GM18498 (cell line): ENCODE measurements at regions not wholly inside any gene's neighbourhood (a gene's known extent, or its start where the extent isn't known, plus 50 kb on each side); places are given as distances from the start of the nearest gene placed in this dataset.
"Not testable (repeated sequence)": the region's sequence is repeated elsewhere in the genome, so short reads cannot be mapped to it uniquely, and the experiment has no call there.

ENCODE experiments used
- ATAC-seq: cut with Tn5 transposase; IDR thresholded peaks from one replicate; pipeline ENCODE4 v1.9.1; 2021; ENCODE audit warnings: mild to moderate bottlenecking, moderate library complexity; ENCODE audit not compliant: unreplicated experiment

- ATAC-seq = no peak
Measured at GRCh38 chr20:48447456-48447855, 380.3 kb downstream of the PREX1 start.

DNA sequence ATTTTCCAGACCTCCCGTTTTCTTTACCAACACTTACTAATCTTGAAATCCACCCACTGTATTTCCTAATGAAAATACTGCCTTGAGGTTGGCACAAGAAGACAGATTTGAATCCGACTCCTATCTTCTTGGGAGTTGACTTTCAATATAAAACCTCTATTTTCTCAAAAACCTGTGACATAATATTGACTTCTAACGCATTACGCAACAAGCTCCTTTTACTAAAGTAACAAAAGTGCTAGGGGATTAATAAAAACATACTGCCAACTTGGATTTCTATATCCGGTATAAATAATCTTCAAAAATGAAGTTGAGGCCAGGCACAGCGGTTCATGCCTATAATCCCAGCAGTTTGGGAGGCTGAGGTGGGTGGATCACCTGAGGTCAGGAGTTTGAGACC lies 382.0 kb downstream of the PREX1 start:
- no peak for ATAC-seq

GRCh38 chr20:48444249-48444648 lies 383.6 kb downstream of the PREX1 start:
- ATAC-seq = no peak

GRCh38 chr20:48440916-48441315 lies 386.9 kb downstream of the PREX1 start:
- ATAC-seq = no peak

DNA sequence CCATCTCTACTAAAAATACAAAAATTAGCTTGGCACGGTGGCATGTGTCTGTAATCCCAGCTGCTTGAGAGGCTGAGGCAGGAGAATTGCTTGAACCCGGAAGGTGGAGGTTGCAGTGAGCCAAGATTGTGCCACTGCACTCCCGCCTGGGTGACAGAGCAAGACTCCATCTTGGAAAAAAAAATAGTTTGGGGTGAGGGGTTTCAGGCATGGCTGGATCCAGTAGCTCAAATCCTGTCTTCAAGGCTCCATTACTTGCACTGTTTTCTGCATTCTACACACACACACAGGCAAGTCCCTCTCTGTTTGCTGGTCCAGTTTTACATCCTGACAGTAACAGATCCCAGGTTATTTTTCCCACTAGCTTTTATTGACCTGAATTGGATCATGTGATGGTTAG lies 387.5 kb downstream of the PREX1 start:
- ATAC-seq = not testable (repeated sequence)

DNA sequence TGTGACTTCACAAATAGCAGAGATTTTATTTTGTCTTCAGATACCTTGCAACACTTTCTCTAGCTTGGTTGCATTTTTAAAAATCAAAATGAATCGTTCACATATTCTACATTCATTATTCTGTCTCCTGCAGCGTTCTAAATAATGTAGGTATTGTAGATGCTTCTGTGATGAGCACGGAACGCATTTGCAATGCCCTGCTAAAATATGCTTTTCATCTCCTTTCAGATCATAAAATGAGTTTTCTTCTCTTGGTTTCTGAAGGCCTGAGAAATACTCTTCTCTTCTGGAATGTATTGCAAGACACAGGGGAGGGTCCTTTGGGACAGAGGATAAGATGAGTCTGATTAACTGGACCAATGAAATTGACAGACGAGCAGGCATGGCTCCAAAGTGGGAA lies 390.7 kb downstream of the PREX1 start:
- ATAC-seq = no peak

- ATAC-seq = not testable (repeated sequence)
Measured at GRCh38 chr20:48436609-48437008, 391.2 kb downstream of the PREX1 start.

DNA sequence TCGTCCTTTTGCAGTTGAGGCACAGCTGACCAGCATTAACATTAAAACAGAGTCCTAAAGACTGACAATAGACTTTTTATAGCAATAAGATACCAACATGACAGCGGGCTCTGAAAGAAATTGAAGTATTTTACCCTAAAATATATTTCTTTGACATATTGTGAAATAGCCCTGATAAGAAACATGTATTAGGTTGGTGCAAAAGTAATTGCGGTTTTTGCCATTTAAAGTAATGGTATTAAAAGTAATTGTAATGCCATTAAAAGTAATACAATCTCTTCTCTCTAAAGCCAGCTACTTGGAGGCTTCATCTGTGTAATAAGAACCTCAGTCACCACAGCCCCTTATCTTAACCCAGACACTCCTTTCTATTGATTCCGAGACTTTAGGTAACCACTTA lies 394.6 kb downstream of the PREX1 start:
- ATAC-seq = no peak

DNA sequence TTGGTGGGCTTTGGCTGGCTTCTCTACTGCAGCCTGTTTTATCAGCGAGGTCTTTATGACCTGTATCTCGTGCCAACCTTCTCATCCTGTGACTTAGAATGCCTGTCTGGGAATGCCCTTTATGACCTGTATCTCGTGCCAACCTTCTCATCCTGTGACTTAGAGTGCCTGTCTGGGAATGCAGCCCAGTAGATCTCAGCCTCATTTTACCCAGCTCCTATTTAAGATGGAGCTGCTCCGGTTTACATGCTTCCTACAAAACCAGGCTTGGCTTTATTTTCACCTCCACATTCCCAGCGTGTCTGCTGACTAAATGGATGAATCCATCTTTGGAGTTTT lies 395.3 kb downstream of the PREX1 start:
- ATAC-seq = no peak

- ATAC-seq = no peak
Measured at GRCh38 chr20:48431653-48432493, 395.9 kb downstream of the PREX1 start.

- ATAC-seq = no peak
Measured at GRCh38 chr20:48426630-48427029, 401.2 kb downstream of the PREX1 start.

GRCh38 chr20:48425817-48426612 lies 401.8 kb downstream of the PREX1 start:
- no peak for ATAC-seq

DNA sequence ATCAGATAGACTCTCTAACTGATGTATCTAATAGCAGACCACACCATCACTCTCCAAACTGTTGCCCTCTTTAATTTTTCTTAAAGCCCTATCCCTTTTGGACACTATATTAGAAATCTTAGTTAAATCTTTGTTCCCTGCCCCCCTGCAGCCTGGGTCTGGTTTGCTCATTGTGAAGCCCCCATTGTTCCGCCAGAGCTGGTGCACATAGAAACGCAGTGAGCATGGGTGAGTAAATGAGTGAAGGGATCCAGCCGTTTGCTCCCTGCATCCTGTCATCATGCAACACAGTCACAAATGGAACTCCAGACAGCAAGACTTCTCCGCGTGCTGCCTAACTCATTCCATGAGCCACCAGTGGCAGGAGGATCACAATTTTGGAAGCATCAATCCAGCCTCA lies 402.5 kb downstream of the PREX1 start:
- ATAC-seq = no peak

DNA sequence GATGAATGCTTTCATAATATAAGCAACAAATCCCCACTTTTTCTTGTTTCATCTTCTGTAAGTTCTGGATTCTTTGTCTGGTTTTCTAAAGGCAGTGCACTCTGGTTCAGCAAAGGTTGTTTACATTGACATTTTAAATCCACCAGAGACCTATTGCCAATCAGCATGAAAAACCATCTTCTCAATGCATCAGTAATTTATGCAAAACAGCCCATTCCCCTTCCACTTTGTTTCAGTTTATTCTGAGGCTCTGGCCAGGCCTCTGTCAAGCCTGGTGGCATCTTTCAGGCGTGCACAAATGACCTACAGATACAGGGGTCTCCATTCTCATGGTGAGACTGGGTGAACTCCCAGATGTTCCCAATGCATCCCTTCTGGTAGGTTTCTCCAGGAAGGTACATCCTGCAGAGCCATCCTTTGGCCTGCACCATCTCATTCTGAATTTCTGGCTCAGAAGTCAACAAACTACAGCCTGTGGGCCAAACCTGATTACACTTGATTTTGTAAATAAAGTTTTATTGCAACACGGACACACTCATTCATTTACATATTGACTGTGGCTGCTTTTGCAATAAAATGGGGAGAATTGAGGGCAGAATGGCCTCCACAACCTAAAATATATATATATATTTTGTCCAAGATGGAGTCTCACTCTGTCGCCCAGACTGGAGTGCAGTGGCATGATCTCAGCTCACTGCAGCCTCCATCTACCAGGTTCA lies 405.4 kb downstream of the PREX1 start:
- ATAC-seq = no peak

GRCh38 chr20:48421547-48421946 lies 406.3 kb downstream of the PREX1 start:
- ATAC-seq = no peak

GRCh38 chr20:48420176-48420575 lies 407.6 kb downstream of the PREX1 start:
- ATAC-seq = no peak

- ATAC-seq = no peak
Measured at GRCh38 chr20:48419173-48419572, 408.6 kb downstream of the PREX1 start.

DNA sequence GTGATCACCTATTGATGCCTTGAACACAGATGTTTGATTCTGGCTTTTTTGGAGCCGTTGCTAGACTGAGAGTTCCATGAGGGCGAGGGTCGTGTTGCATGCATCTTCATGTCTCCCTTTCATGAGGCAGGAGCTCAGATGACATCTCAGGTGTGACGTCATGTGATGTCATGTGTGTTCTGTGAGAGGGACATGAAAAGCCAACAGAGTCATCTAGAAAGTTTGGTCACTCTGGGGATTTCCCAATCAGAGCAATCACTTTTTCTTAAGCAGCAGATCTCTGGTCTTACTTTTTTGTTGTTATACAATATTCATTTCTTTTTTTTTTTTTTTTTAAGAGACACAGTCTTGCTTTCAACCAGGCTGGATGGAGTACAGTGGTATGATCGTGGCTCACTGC lies 411.8 kb downstream of the PREX1 start:
- no peak for ATAC-seq

GRCh38 chr20:48414786-48415185 lies 413.0 kb downstream of the PREX1 start:
- no peak for ATAC-seq

DNA sequence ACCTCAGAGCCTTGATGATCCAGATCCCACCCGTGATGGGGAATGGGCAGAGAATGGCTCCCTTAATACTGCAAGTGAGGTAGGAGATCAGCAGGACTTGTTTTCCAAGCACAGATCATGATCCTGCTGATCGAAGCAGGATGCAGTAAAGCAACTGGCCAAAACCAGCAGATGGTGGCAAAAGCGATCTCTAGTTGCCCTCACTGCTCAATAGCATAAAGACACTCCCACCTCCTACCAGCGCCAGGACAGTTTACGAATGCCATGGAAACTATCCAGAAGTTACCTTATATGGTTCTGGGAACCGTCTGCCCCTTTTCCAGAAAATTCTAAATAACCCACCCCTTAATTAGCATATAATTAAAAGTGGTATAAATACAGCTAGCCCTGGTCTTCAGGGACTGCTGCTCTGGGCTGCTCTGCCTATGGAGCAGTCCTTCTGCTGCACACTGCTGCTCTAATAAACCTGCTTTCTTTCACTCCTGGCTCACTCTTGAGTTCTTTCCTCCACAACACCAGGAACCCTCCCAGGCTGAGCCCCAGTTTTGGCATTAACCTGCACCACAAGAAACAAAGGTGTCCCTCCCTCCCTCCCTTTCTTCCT lies 415.8 kb downstream of the PREX1 start:
- no peak for ATAC-seq

- no peak for ATAC-seq
Measured at GRCh38 chr20:48411245-48411644, 416.6 kb downstream of the PREX1 start.
